Naive B cell (primary cell): ENCODE measurements at regions not wholly inside any gene's neighbourhood (a gene's known extent, or its start where the extent isn't known, plus 50 kb on each side); places are given as distances from the start of the nearest gene placed in this dataset.
"Not testable (repeated sequence)": the region's sequence is repeated elsewhere in the genome, so short reads cannot be mapped to it uniquely, and the experiment has no call there.

Source experiments
- ATAC-seq, 2 donors: fragments of 150-1000 bp; cut with Tn5 transposase; 2 replicates each; pipeline ENCODE4 v1.10.0; 2021; ENCODE audit warnings: low read depth in 2 of 2, mild to moderate bottlenecking in 2 of 2, moderate library complexity in 2 of 2
- DNase-seq: peaks from one replicate; pipeline ENCODE4 v3.0.0; 2022
- H3K27ac Mint-ChIP-seq, 6 donors: one replicate each; pipeline ENCODE4 v1.8.0; 2020 to 2022; ENCODE audit warnings: mild to moderate bottlenecking in 6 of 6, mixed read lengths in 6 of 6, moderate library complexity in 5 of 6, inconsistent platforms in 2 of 6
- H3K27me3 Mint-ChIP-seq, 3 donors: one replicate each; pipeline ENCODE4 v1.8.0; 2021 to 2022; ENCODE audit warnings: mixed read lengths in 3 of 3, mild to moderate bottlenecking in 1 of 3
- H3K36me3 Mint-ChIP-seq, 2 donors: one replicate each; pipeline ENCODE4 v1.8.0; 2020 to 2022; ENCODE audit warnings: mixed read lengths in 2 of 2, inconsistent platforms in 1 of 2, mild to moderate bottlenecking in 1 of 2
- H3K4me1 Mint-ChIP-seq, 3 donors: one replicate each; pipeline ENCODE4 v1.8.0; 2020 to 2022; ENCODE audit warnings: mixed read lengths in 3 of 3, inconsistent platforms in 1 of 3, mild to moderate bottlenecking in 1 of 3, moderate library complexity in 1 of 3
- H3K4me3 Mint-ChIP-seq, 8 donors: one replicate each; pipeline ENCODE4 v1.8.0; 2020 to 2022; ENCODE audit warnings: mild to moderate bottlenecking in 8 of 8, mixed read lengths in 8 of 8, moderate library complexity in 8 of 8, inconsistent platforms in 2 of 8
- H3K9me3 Mint-ChIP-seq, 7 donors: one replicate each; pipeline ENCODE4 v1.8.0; 2020 to 2022; ENCODE audit warnings: mixed read lengths in 7 of 7, mild to moderate bottlenecking in 5 of 7, inconsistent platforms in 2 of 7, moderate library complexity in 1 of 7

GRCh38 chr5:72682561-72682960, 133.9 kb upstream of the TNPO1 start:
- Mint-ChIP-seq H3K4me1 (no peaks in the 10 kb centered on the region), H3K9me3 (peaks cover 2 to 44% (median 7%) of the 10 kb centered on the region in 7 donors), H3K4me3 (no peak overlapping the region), H3K27ac (no peak overlapping the region), H3K36me3 (peaks cover 0 to 21% of the 10 kb centered on the region in 2 donors), H3K27me3 (peaks cover 19 to 57% (median 32%) of the 10 kb centered on the region in 3 donors)
- ATAC-seq (no peak), DNase-seq (no peak)

- peaks cover 0 to 21% of the 10 kb centered on the region in 2 donors for H3K36me3 Mint-ChIP-seq
- no peak overlapping the region for H3K4me3 Mint-ChIP-seq
Measured at GRCh38 chr5:72681781-72682180, 134.7 kb upstream of the TNPO1 start.

GRCh38 chr5:72677447-72677846, 139.0 kb upstream of the TNPO1 start:
- H3K27me3 Mint-ChIP-seq = peaks cover 12 to 33% (median 16%) of the 10 kb centered on the region in 3 donors
- peaks cover 3 to 56% (median 16%) of the 10 kb centered on the region in 7 donors for H3K9me3 Mint-ChIP-seq
- no peak for DNase-seq

More at GRCh38 chr5:72681781-72682180, 134.7 kb upstream of the TNPO1 start:
- Mint-ChIP-seq H3K27ac (no peak overlapping the region), H3K9me3 (peaks cover 2 to 44% (median 7%) of the 10 kb centered on the region in 7 donors), H3K4me1 (no peaks in the 10 kb centered on the region), H3K27me3 (peaks cover 19 to 57% (median 32%) of the 10 kb centered on the region in 3 donors)
- no peak for DNase-seq
- no peak for ATAC-seq

DNA sequence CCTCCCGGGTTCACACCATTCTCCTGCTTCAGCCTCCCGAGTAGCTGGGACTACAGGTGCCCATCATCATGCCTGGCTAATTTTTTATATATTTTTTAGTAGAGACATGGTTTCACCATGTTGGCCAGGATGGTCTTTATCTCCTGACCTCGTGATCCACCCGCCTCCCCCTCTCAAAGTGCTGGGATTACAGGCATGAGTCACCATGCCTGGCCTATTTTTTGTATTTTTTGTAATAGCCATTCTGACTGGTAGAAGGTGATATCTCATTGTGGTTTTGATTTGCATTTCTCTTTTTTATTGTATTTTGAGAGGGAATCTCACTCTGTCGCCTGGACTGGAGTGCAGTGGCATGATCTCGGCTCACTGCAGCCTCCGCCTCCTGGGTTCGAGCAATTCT, 139.6 kb upstream of the TNPO1 start:
- H3K4me1 Mint-ChIP-seq, DNase-seq, ATAC-seq, H3K27ac Mint-ChIP-seq, H3K4me3 Mint-ChIP-seq, H3K36me3 Mint-ChIP-seq: not testable (repeated sequence)
- peaks cover 2 to 53% (median 14%) of the 10 kb centered on the region in 7 donors for H3K9me3 Mint-ChIP-seq
- peaks cover 12 to 27% (median 12%) of the 10 kb centered on the region in 3 donors for H3K27me3 Mint-ChIP-seq

More at GRCh38 chr5:72677447-72677846, 139.0 kb upstream of the TNPO1 start:
- ATAC-seq = no peak
- H3K27ac Mint-ChIP-seq = no peak overlapping the region
- no peaks in the 10 kb centered on the region for H3K4me1 Mint-ChIP-seq
- peaks cover 0 to 16% of the 10 kb centered on the region in 2 donors for H3K36me3 Mint-ChIP-seq
- H3K4me3 Mint-ChIP-seq = no peak overlapping the region

DNA sequence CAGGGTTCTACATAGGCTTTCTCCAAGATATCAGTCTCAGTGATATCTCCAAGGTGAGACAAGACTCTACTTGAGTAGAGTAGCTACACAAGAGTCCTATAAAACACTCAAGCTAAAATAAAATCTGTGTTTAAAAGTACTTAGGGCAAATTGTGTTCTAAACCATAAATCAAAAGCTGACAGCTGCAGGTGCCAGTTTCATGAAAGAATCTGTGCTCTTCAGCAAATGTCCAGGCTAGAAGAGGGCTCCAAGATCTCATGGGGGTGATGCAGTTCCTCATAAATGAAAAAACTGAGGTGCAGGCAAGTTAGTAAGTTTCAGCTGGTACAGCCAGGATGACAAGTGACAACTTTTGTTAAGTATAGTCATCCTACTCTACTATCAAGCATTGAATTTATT, 142.8 kb upstream of the TNPO1 start:
- Mint-ChIP-seq H3K4me1 (no peaks in the 10 kb centered on the region), H3K36me3 (no peaks in the 10 kb centered on the region), H3K4me3 (no peak overlapping the region), H3K9me3 (peaks cover 2 to 32% (median 12%) of the 10 kb centered on the region in 7 donors), H3K27ac (no peak overlapping the region), H3K27me3 (peaks cover 0 to 8% (median under 1%) of the 10 kb centered on the region in 3 donors)
- ATAC-seq (no peak), DNase-seq (no peak)

GRCh38 chr5:72673180-72673579, 143.3 kb upstream of the TNPO1 start:
- H3K27me3 Mint-ChIP-seq = peaks cover 0 to 8% (median 0%) of the 10 kb centered on the region in 3 donors
- no peak overlapping the region for H3K4me3 Mint-ChIP-seq
- H3K9me3 Mint-ChIP-seq = peaks cover 2 to 28% (median 12%) of the 10 kb centered on the region in 7 donors
- H3K4me1 Mint-ChIP-seq = no peaks in the 10 kb centered on the region
- H3K27ac Mint-ChIP-seq = no peak overlapping the region
- ATAC-seq = no peak
- DNase-seq = no peak
- H3K36me3 Mint-ChIP-seq = no peaks in the 10 kb centered on the region

DNA sequence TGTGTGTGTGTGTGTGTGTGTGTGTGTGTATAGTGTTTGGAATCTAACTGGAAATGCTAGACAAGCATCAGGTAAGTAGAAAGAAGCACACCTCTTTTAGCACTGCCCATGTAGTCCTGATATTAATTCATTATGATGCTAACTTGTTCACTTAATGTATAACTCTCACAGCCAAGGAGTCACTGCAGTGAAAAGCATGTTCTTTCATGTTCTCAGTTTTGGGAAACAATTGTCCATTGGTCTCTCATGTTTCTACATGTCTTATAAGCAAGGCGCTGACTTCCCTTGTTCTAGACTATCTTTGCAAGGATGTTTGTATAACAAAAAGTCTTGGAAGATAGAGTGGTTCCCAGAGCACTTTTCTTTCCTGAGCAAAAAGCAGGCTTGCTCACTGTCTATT, 148.8 kb upstream of the TNPO1 start:
- no peak overlapping the region for H3K27ac Mint-ChIP-seq
- H3K4me3 Mint-ChIP-seq = no peak overlapping the region

GRCh38 chr5:72662936-72663335, 153.5 kb upstream of the TNPO1 start:
- no peak overlapping the region for H3K4me3 Mint-ChIP-seq
- H3K36me3 Mint-ChIP-seq = no peaks in the 10 kb centered on the region
- H3K9me3 Mint-ChIP-seq = no peaks in the 10 kb centered on the region
- H3K27me3 Mint-ChIP-seq = peaks cover 10 to 41% (median 12%) of the 10 kb centered on the region in 3 donors
- DNase-seq (no peak), ATAC-seq (no peak)
- no peaks in the 10 kb centered on the region for H3K4me1 Mint-ChIP-seq
- no peak overlapping the region for H3K27ac Mint-ChIP-seq

More for the DNA sequence above, 148.8 kb upstream of the TNPO1 start:
- H3K36me3 Mint-ChIP-seq = no peaks in the 10 kb centered on the region
- DNase-seq (no peak), ATAC-seq (no peak)
- no peaks in the 10 kb centered on the region for H3K9me3 Mint-ChIP-seq
- H3K27me3 Mint-ChIP-seq = peaks cover 10 to 28% (median 10%) of the 10 kb centered on the region in 3 donors
- H3K4me1 Mint-ChIP-seq = no peaks in the 10 kb centered on the region

- ATAC-seq = no peak
- no peak overlapping the region for H3K27ac Mint-ChIP-seq
- H3K4me1 Mint-ChIP-seq = no peaks in the 10 kb centered on the region
- peaks cover 10 to 40% (median 12%) of the 10 kb centered on the region in 3 donors for H3K27me3 Mint-ChIP-seq
- no peak for DNase-seq
- no peak overlapping the region for H3K4me3 Mint-ChIP-seq
- no peaks in the 10 kb centered on the region for H3K36me3 Mint-ChIP-seq
- H3K9me3 Mint-ChIP-seq = no peaks in the 10 kb centered on the region
Measured at GRCh38 chr5:72662305-72662704, 154.2 kb upstream of the TNPO1 start.

DNA sequence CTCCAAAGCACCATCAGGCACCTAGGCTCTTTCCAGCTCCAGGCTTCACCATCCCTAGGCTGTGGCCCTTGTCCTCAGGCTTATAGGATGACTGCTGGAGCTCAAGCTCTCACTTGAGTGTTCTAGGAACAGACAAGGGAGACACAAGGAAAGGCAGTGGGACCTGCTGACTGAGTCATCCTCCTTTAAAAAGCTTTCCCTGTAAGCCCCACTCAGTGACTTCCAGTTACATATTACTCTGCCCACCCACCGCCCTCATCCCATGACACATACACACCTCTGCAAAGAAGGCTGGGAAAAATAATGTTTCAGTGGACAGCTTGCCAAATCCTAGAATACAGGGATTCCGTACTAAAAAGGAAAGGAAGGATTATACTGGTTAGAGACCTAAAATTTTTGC, 154.2 kb upstream of the ZNF366 start:
- no peaks in the 10 kb centered on the region for H3K9me3 Mint-ChIP-seq
- H3K36me3 Mint-ChIP-seq = no peaks in the 10 kb centered on the region
- ATAC-seq (no peak), DNase-seq (no peak)
- peaks cover 2 to 31% (median 12%) of the 10 kb centered on the region in 3 donors for H3K27me3 Mint-ChIP-seq
- H3K27ac Mint-ChIP-seq = no peak overlapping the region
- H3K4me3 Mint-ChIP-seq = no peak overlapping the region
- no peaks in the 10 kb centered on the region for H3K4me1 Mint-ChIP-seq

DNA sequence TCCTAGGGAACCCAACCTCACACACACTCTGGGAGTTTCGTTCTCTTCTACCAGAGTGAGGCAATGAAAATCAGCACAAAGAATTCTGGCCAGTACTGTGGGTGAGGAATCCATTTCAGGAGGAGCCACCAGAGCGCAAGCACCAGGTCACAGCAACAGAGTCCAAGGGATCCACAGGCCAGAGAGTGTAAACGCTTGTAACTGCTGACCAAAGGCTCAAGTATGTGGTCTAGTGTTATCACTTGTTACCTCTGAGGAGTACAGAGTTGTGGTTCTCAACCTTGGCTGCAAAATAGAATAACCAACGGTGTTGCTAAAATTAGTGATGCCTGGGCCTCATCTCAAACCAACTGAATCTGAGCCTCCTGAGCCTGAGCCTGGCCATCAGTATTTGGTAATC, 152.5 kb upstream of the ZNF366 start:
- H3K4me1 Mint-ChIP-seq = no peaks in the 10 kb centered on the region
- H3K4me3 Mint-ChIP-seq = no peak overlapping the region
- H3K9me3 Mint-ChIP-seq = no peaks in the 10 kb centered on the region
- ATAC-seq (no peak), DNase-seq (no peak)
- H3K27me3 Mint-ChIP-seq = peaks cover 0 to 30% (median 12%) of the 10 kb centered on the region in 3 donors
- no peaks in the 10 kb centered on the region for H3K36me3 Mint-ChIP-seq
- no peak overlapping the region for H3K27ac Mint-ChIP-seq

- Mint-ChIP-seq H3K27me3 (peaks cover 0 to 25% (median 11%) of the 10 kb centered on the region in 3 donors), H3K4me3 (no peak overlapping the region), H3K27ac (no peak overlapping the region)
Measured at GRCh38 chr5:72658761-72659540, 151.7 kb upstream of the ZNF366 start.

DNA sequence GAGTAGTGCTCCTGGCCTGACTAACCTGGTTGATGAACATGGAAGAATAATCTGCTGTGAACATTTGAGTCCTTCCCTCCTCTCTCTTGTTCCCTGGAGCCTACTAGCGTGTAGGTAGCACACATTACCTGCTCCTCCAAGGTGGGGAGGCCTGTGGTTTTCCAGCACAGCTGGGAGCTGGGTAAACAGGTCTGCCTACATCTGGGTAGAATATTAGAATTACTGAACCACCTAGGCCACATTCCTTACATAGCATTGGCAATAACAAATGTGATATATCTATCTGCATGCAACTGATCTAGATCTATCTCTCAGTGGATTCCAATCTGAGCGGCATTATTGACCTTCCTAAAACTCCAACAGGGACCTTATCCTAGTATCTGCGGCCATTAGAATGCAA, 151.0 kb upstream of the ZNF366 start:
- H3K27me3 Mint-ChIP-seq = peaks cover 0 to 18% (median 9%) of the 10 kb centered on the region in 3 donors
- H3K9me3 Mint-ChIP-seq = no peaks in the 10 kb centered on the region
- ATAC-seq = no peak
- DNase-seq = no peak
- no peak overlapping the region for H3K4me3 Mint-ChIP-seq
- no peaks in the 10 kb centered on the region for H3K4me1 Mint-ChIP-seq
- no peak overlapping the region for H3K27ac Mint-ChIP-seq
- H3K36me3 Mint-ChIP-seq = no peaks in the 10 kb centered on the region

More at GRCh38 chr5:72658761-72659540, 151.7 kb upstream of the ZNF366 start:
- no peaks in the 10 kb centered on the region for H3K4me1 Mint-ChIP-seq
- H3K9me3 Mint-ChIP-seq = no peaks in the 10 kb centered on the region
- no peak for ATAC-seq
- no peaks in the 10 kb centered on the region for H3K36me3 Mint-ChIP-seq
- no peak for DNase-seq

GRCh38 chr5:72656756-72657513, 149.7 kb upstream of the ZNF366 start:
- DNase-seq = no peak
- Mint-ChIP-seq H3K36me3 (no peaks in the 10 kb centered on the region), H3K27me3 (peaks cover 8 to 12% (median 8%) of the 10 kb centered on the region in 3 donors), H3K4me3 (no peak overlapping the region), H3K9me3 (no peaks in the 10 kb centered on the region), H3K4me1 (no peaks in the 10 kb centered on the region), H3K27ac (no peak overlapping the region)
- ATAC-seq = no peak
